ENCODE measurements at regions not wholly inside any gene's neighbourhood (a gene's known extent, or its start where the extent isn't known, plus 50 kb on each side); places are given as distances from the start of the nearest gene placed in this dataset.

GRCh38 chr2:236348279-236348678 is 84.1 kb upstream of the ASB18 start:
- Histone ChIP-seq H3K4me1 (replicated peaks in 1 of 2) (no peaks in the 10 kb centered on the region), H3K27me3 (no peaks in the 10 kb centered on the region), H3K9me3 (replicated peaks in 1 of 3) (no peaks in the 10 kb centered on the region), H3K36me3 (replicated peaks in 1 of 2) (no peaks in the 10 kb centered on the region), H3K4me3 (no peak overlapping the region), H3K27ac (no peak overlapping the region)
- TF ChIP-seq CTCF (IDR thresholded peaks at IDR 0.05) (no peak), POLR2A (IDR thresholded peaks at IDR 0.05) (no peak)
- WGBS, 4 donors = 71 to 78% (median 76%) methylated on average over 9 to 11 of the region's 11 CpGs
- intact Hi-C loops (cut with DNase I) = no loop called here
- no peak for DNase-seq

GRCh38 chr2:236348976-236349375 is 84.8 kb upstream of the ASB18 start:
- no peak for TF ChIP-seq POLR2A (IDR thresholded peaks at IDR 0.05)
- TF ChIP-seq CTCF (IDR thresholded peaks at IDR 0.05) = no peak
- no peaks in the 10 kb centered on the region for H3K36me3 ChIP-seq (replicated peaks in 1 of 2)
- H3K27ac ChIP-seq = no peak overlapping the region
- no peak overlapping the region for H3K4me3 ChIP-seq
- DNase-seq = no peak
- intact Hi-C loops (cut with DNase I) = no loop called here
- no peaks in the 10 kb centered on the region for H3K27me3 ChIP-seq
- H3K9me3 ChIP-seq (replicated peaks in 1 of 3) = no peaks in the 10 kb centered on the region
- H3K4me1 ChIP-seq (replicated peaks in 1 of 2) = no peaks in the 10 kb centered on the region
- whole genome bisulfite sequencing, 4 donors = 88 to 95% (median 89%) methylated on average over 6 of the region's 6 CpGs

- H3K36me3 ChIP-seq (replicated peaks in 1 of 2) = no peaks in the 10 kb centered on the region
- intact Hi-C loops (cut with DNase I) = loop anchor here (5.0 kb wide), 2 partner anchors 712 to 722 kb away; no protein-coding TSS in a partner anchor
- DNase-seq = no peak
- no peaks in the 10 kb centered on the region for H3K9me3 ChIP-seq (replicated peaks in 1 of 3)
- no peaks in the 10 kb centered on the region for H3K27me3 ChIP-seq
- TF ChIP-seq CTCF (IDR thresholded peaks at IDR 0.05) = no peak
- no peak for TF ChIP-seq POLR2A (IDR thresholded peaks at IDR 0.05)
- WGBS, 4 donors = 74 to 87% (median 85%) methylated on average over 6 to 10 of the region's 10 CpGs
- H3K27ac ChIP-seq = no peak overlapping the region
- H3K4me1 ChIP-seq (replicated peaks in 1 of 2) = no peaks in the 10 kb centered on the region
- H3K4me3 ChIP-seq = no peak overlapping the region
Measured at GRCh38 chr2:236350426-236350825, 86.2 kb upstream of the ASB18 start.

GRCh38 chr2:236351966-236352525 is 87.8 kb upstream of the ASB18 start:
- no peak overlapping the region for H3K4me3 ChIP-seq
- 68 to 79% (median 71%) methylated on average over 17 to 18 of the region's 18 CpGs for WGBS, 4 donors
- intact Hi-C loops (cut with DNase I) = loop anchor here (2.0 to 5.0 kb wide), 3 partner anchors 675 to 720 kb away; no protein-coding TSS in a partner anchor
- TF ChIP-seq POLR2A (IDR thresholded peaks at IDR 0.05) (no peak), CTCF (IDR thresholded peaks at IDR 0.05) (no peak)
- no peaks in the 10 kb centered on the region for H3K36me3 ChIP-seq (replicated peaks in 1 of 2)
- H3K27ac ChIP-seq = no peak overlapping the region
- DNase-seq = no peak
- no peaks in the 10 kb centered on the region for H3K4me1 ChIP-seq (replicated peaks in 1 of 2)
- H3K9me3 ChIP-seq (replicated peaks in 1 of 3) = no peaks in the 10 kb centered on the region
- no peaks in the 10 kb centered on the region for H3K27me3 ChIP-seq
